Thymus (tissue), 11 donors: ENCODE measurements at regions not wholly inside any gene's neighbourhood (a gene's known extent, or its start where the extent isn't known, plus 50 kb on each side); places are given as distances from the start of the nearest gene placed in this dataset.
"Not testable (repeated sequence)": the region's sequence is repeated elsewhere in the genome, so short reads cannot be mapped to it uniquely, and the experiment has no call there.

Source experiments
- DNase-seq, 9 donors: peaks; one replicate each; pipeline ENCODE4 v3.0.0-alpha.2; 2013; ENCODE audit warnings: low spot score in 9 of 9, low read depth in 6 of 9, missing footprints in 1 of 9
- H3K27ac ChIP-seq, 2 donors: one replicate each; pipeline ENCODE4 v1.5.1; 2013; ENCODE audit warnings: control low read depth in 1 of 2, low read depth in 1 of 2, low read length in 1 of 2, mild to moderate bottlenecking in 1 of 2, moderate library complexity in 1 of 2
- H3K27me3 ChIP-seq, 2 donors: one replicate each; pipeline ENCODE4 v1.5.1; 2013; ENCODE audit warnings: low read length in 1 of 2; ENCODE audit not compliant: control insufficient read depth in 2 of 2, insufficient read depth in 1 of 2
- H3K36me3 ChIP-seq, 2 donors: one replicate each; pipeline ENCODE4 v1.5.1; 2013; ENCODE audit warnings: low read length in 1 of 2, mild to moderate bottlenecking in 1 of 2, moderate library complexity in 1 of 2; ENCODE audit not compliant: control insufficient read depth in 2 of 2, insufficient read depth in 2 of 2
- H3K4me1 ChIP-seq, 2 donors: one replicate each; pipeline ENCODE4 v1.5.1; 2013; ENCODE audit warnings: low read length in 2 of 2; ENCODE audit not compliant: control insufficient read depth in 2 of 2, insufficient read depth in 2 of 2
- H3K4me3 ChIP-seq, 2 donors: one replicate each; pipeline ENCODE4 v1.5.1; 2013; ENCODE audit warnings: low read length in 2 of 2, control low read depth in 1 of 2, mild to moderate bottlenecking in 1 of 2
- H3K9me3 ChIP-seq, 2 donors: one replicate each; pipeline ENCODE4 v1.5.1; 2013; ENCODE audit warnings: low read length in 1 of 2, mild to moderate bottlenecking in 1 of 2; ENCODE audit not compliant: control insufficient read depth in 2 of 2, insufficient read depth in 1 of 2
- WGBS: extraction: QIAGEN DNeasy Blood & Tissue Kit; methylation state at CpG from one replicate; pipeline ENCODE4 v1.1.7; 2013; 5-methylcytosine and 5-hydroxymethylcytosine counted together
- donor health status: healthy.

DNA sequence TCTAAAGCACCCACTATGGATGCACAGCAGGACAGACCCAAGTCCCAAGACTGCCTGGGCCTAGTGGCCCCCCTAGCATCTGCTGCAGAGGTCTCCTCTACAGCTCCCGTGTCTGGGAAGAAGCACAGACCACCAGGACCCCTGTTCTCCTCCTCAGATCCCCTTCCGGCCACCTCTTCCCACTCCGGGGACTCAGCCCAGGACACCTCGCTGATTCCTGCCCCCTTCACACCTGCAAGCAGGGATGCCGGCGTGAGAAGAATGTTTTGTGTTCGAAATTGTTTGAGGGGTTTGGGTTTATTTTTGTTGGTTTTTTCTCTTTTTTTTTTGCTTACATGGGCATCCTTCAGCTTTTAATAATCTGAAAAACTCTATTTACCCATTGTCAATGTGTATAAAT, 150.3 kb upstream of the C1QTNF3 start:
- peaks cover 22 to 35% of the 10 kb centered on the region in 2 donors for H3K36me3 ChIP-seq
- not testable (repeated sequence) for H3K4me1 ChIP-seq, H3K27ac ChIP-seq, DNase-seq, H3K27me3 ChIP-seq, H3K9me3 ChIP-seq, H3K4me3 ChIP-seq
- 98% methylated on average over 7 of the region's 7 CpGs for WGBS

DNA sequence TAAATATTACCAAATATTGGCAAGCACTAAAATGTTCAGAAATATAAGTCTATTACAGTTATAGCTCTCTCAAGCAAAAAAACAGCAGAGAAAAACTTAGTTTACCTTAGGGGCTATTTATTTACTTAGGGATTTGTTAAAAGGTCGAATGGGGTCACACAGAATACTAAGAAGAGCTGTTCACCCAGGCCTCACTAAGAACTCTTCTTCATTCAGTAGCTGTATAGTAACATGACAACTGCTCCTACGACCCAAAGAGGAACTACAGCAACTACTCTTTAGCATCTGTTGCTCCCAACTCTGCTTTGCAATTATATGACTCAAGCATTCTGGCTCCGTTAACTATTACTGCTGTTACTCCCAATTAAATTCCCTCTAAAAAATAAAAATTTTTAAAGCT, 150.8 kb upstream of the C1QTNF3 start:
- not testable (repeated sequence) for H3K4me3 ChIP-seq, H3K27me3 ChIP-seq, DNase-seq, H3K27ac ChIP-seq, H3K9me3 ChIP-seq, H3K4me1 ChIP-seq
- H3K36me3 ChIP-seq = peaks cover 22 to 35% of the 10 kb centered on the region in 2 donors
- WGBS = 89% methylated on average over 2 of the region's 3 CpGs

DNA sequence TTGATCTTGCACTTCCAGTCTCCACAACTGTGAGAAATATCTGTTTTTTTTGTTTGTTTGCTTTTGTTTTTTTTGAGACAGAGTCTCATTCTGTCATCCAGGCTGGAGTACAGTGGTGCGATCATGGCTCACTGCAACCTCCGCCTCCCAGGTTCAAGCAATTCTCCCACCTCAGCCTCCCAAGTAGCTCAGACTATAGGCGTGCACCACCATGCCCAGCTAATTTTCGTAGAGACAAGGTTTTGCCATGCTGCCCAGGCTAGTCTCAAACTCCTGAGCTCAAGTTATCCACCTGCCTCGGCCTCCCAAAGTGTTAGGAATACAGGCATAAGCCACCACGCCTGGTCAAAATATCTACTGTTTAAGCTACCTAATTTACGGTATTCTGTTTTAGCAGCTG, 153.1 kb upstream of the C1QTNF3 start:
- not testable (repeated sequence) for H3K4me3 ChIP-seq, H3K9me3 ChIP-seq, H3K4me1 ChIP-seq, H3K27me3 ChIP-seq, H3K27ac ChIP-seq, DNase-seq
- H3K36me3 ChIP-seq = peaks cover 14 to 21% of the 10 kb centered on the region in 2 donors
- 97% methylated on average over 7 of the region's 7 CpGs for WGBS

DNA sequence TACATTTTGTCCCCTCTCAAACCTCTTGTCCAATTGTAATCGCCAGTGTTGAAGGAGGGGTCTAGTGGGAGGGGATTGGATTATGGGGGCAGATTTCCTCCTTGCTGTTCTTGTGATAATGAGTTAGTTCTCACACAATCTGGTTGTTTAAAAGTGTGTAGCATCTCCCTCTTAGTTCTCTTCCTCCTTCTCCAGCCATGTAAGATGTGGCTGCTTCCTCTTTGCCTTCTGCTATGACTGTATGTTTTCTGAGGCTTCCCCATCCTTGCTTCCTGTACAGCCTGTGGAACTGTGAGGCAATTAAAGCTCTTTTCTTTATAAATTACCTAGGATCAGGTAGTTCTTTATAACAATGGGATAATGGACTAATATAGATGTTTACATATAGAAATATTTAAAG, 162.3 kb upstream of the C1QTNF3 start:
- DNase-seq = peak in 1 of 9 donors; percentile 4
- H3K27me3 ChIP-seq, H3K9me3 ChIP-seq, H3K4me3 ChIP-seq, H3K4me1 ChIP-seq, H3K36me3 ChIP-seq, H3K27ac ChIP-seq: not testable (repeated sequence)
- WGBS = 97% methylated on average over 1 of the region's 1 CpG

DNA sequence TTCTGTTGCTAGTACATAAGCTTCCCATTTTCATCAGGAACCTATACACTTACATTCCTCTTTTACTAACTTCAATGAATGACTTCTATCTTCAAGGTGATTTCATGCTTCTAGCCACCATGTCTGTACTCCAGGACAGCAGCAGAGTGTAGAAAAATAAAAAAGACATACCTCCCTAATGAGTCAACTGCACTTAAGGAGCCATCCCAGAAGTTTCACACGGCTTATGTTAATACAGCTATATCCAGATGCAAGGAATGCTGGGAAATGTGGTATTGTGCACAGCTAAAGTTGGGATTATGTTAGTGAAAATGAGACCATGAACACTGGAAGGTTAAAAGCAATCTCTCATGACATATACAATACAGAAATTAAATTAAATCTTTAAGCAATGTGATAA, 174.4 kb upstream of the C1QTNF3 start:
- DNase-seq, H3K36me3 ChIP-seq: not testable (repeated sequence)
- 97% methylated on average over 1 of the region's 1 CpG for WGBS

DNA sequence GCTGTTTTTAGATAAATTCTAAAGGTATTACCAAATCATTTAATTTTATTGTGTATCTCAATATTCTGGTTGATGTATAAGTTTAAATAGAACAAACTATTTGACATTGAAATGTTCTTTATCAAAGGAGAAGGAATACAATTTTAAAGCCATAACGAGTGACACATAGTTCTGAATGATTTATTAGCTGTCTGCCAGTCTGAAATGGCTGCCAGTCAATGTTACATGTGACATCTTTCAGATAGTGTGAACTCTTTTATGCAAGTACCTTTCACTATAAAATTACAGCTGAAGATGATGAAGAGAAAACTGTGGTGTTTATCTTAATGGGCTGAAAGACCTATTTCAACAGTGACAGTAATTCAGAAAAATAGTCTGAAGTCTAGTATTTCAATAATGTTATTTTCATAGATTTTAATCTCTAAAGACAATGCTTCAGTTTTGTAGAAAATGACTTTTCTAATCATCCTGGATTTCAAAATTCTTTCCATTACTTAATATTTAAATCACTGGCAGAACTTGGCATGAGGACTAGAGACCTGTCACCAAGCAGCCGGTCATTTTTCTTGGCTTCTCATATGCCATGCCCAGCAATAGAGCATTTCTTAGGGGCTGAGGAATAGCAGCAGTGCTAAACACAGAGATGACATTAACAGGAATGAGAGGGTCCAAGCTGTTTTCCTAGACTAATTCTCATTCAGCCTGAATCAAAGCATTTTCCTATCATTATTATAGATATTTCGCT, 178.5 kb upstream of the C1QTNF3 start:
- not testable (repeated sequence) for H3K36me3 ChIP-seq, H3K27me3 ChIP-seq, H3K9me3 ChIP-seq, H3K4me3 ChIP-seq, DNase-seq, H3K27ac ChIP-seq, H3K4me1 ChIP-seq
- WGBS = 80% methylated on average over 3 of the region's 3 CpGs

More for the DNA sequence above, 174.4 kb upstream of the C1QTNF3 start:
- not testable (repeated sequence) for H3K4me3 ChIP-seq, H3K27ac ChIP-seq, H3K27me3 ChIP-seq, H3K9me3 ChIP-seq, H3K4me1 ChIP-seq

DNA sequence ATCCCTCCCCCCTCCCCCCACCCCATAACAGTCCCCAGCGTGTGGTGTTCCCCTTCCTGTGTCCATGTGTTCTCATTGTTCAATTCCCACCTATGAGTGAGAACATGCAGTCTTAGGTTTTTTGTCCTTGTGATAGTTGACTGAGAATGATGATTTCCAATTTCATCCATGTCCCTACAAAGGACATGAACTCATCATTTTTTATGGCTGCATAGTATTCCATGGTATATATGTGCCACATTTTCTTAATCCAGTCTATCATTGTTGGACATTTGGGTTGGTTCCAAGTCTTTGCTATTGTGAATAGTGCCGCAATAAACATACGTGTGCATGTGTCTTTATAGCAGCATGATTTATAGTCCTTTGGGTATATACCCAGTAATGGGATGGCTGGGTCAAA, 180.1 kb upstream of the C1QTNF3 start:
- H3K4me1 ChIP-seq, H3K27ac ChIP-seq, H3K4me3 ChIP-seq, H3K9me3 ChIP-seq, H3K36me3 ChIP-seq, DNase-seq, H3K27me3 ChIP-seq: not testable (repeated sequence)
- 100% methylated on average over 1 of the region's 3 CpGs for WGBS

DNA sequence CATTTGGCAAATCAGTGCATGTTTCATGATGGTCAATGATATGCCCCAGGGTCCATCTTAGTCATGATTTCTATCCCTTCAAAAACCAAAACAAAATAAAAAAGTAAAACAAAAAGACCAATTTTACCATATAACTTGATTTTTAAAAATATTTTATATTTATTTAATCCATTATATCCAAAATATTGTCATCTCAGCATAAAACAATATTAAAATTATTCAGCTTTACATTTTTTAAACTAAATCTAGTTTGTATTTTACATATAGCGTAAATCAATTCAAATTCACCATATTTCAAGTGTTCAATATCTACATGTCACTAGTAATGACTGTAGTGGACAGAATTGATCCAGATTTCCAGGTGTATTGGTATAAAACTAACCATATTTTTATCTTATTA, 187.4 kb upstream of the C1QTNF3 start:
- H3K9me3 ChIP-seq, H3K36me3 ChIP-seq, H3K27ac ChIP-seq, H3K4me1 ChIP-seq, H3K27me3 ChIP-seq, H3K4me3 ChIP-seq, DNase-seq: not testable (repeated sequence)
- WGBS = 99% methylated on average over 1 of the region's 1 CpG

DNA sequence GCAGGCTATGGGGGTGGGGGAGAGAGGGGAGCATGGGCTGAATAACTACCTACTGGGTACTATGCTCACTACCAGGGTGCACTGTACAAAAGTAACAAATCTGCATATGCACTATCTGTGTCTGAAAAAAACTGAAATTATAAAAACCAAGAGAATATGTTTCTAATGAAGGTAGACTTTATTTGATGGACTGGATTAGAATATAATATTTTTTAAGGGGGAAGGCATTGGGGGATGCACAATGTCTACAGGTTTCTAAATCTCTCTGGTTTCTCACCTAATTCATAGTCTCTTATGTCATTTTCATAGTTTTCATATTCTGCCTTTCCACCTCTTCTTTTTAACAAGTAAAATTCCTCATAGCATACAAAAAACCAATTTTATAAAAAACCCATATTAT, 200.8 kb upstream of the C1QTNF3 start:
- DNase-seq = peak in 1 of 9 donors; percentile 9
- Histone ChIP-seq H3K27ac (peak overlapping the region in 1 of 2 donors; percentile 67), H3K4me3 (peak overlapping the region; percentile 29 to 34)
- not testable (repeated sequence) for H3K9me3 ChIP-seq, H3K27me3 ChIP-seq, H3K36me3 ChIP-seq, H3K4me1 ChIP-seq
